GM12878 (cell line): ENCODE measurements at regions not wholly inside any gene's neighbourhood (a gene's known extent, or its start where the extent isn't known, plus 50 kb on each side); places are given as distances from the start of the nearest gene placed in this dataset.

Experiments
- ATAC-seq: fragments of 200-7000 bp; cut with Tn5 transposase; 3 replicates; pipeline ENCODE4 v1.9.1; 2020; ENCODE audit warnings: mild to moderate bottlenecking, moderate library complexity
- BruUV-seq: library from RNA; stranded (reverse); fragments of 400-500 nt; replicated peaks from 2 replicates; lab custom pipeline; 2021; lab: Mats Ljungman, UMichigan
- CTCF ChIA-PET: fragments of 300-600 bp; sonication (Branson Sonifier 250); formaldehyde crosslinking; extraction: SDS; loops from one replicate; lab custom pipeline; 2021; ENCODE audit warnings: inconsistent platforms; lab: Yijun Ruan, JAX
- POLR2A ChIA-PET: fragments of 350-600 bp; formaldehyde crosslinking; extraction: SDS; loops from one replicate; lab custom pipeline; 2021; ENCODE audit warnings: inconsistent platforms; lab: Charles Lee
- RAD21 ChIA-PET: fragments of 300-600 bp; sonication (Branson Sonifier 250); formaldehyde crosslinking; loops from one replicate; lab custom pipeline; 2023; ENCODE audit warnings: antibody characterized with exemption; ENCODE audit not compliant: unreplicated experiment; lab: Charles Lee
- SMC1A ChIA-PET: fragments of 300-600 bp; sonication (Branson Sonifier 250); formaldehyde crosslinking; loops from one replicate; lab custom pipeline; 2023; ENCODE audit not compliant: unreplicated experiment, uncharacterized antibody; lab: Charles Lee
- DNase-seq: peaks from one replicate; pipeline ENCODE4 v3.0.0-alpha.2; 2011; ENCODE audit warnings: low read depth, low spot score
- FAIRE-seq: peaks from 3 replicates; lab custom pipeline; 2011; peaks lifted over from hg19 to GRCh38; lab: Jason Lieb, UNC
- H2AFZ ChIP-seq: 2 replicates; pipeline ENCODE4 v1.6.0; 2011; ENCODE audit warnings: low read depth, low read length, control low read depth; ENCODE audit not compliant: control insufficient read depth
- H3K27ac ChIP-seq: 2 replicates; pipeline ENCODE4 v1.5.1; 2011; ENCODE audit warnings: control low read depth; ENCODE audit not compliant: control insufficient read depth, insufficient read depth
- H3K27me3 ChIP-seq, 2 experiments: replicated peaks in 1 of 2; 2 replicates each; pipeline versions ENCODE4 v1.6.0 to v1.6.1; 2011; ENCODE audit warnings: low read length in 1 of 2; ENCODE audit not compliant: control insufficient read depth in 2 of 2, insufficient read depth in 2 of 2
- H3K36me3 ChIP-seq, 2 experiments: 2 replicates each; pipeline ENCODE4 v1.5.1; 2011; ENCODE audit warnings: low read length in 1 of 2; ENCODE audit not compliant: control insufficient read depth in 2 of 2, insufficient read depth in 2 of 2
- H3K4me1 ChIP-seq: 2 replicates; pipeline ENCODE4 v1.6.1; 2011; ENCODE audit warnings: mild to moderate bottlenecking, low read length, moderate library complexity, mixed read lengths; ENCODE audit not compliant: control insufficient read depth, insufficient read depth
- H3K4me2 ChIP-seq: 2 replicates; pipeline ENCODE4 v1.6.0; 2011; ENCODE audit warnings: control low read depth; ENCODE audit not compliant: control insufficient read depth, insufficient read depth
- H3K4me3 ChIP-seq: fragments of 200-600 bp; sonication (generic); 2 replicates; pipeline ENCODE4 v1.5.1; 2016
- H3K79me2 ChIP-seq: 2 replicates; pipeline ENCODE4 v1.6.0; 2011; ENCODE audit warnings: low read length; ENCODE audit not compliant: control insufficient read depth, insufficient read depth
- H3K9ac ChIP-seq: 2 replicates; pipeline ENCODE4 v1.8.0; 2011; ENCODE audit warnings: low read length, control low read depth, mixed read lengths; ENCODE audit not compliant: control insufficient read depth, insufficient read depth
- H3K9me3 ChIP-seq: replicated peaks from 3 replicates; pipeline ENCODE4 v1.5.1; 2011; ENCODE audit warnings: mild to moderate bottlenecking, low read length; ENCODE audit not compliant: control insufficient read depth, insufficient read depth
- H4K20me1 ChIP-seq: 2 replicates; pipeline ENCODE4 v1.6.0; 2011; ENCODE audit not compliant: control insufficient read depth, insufficient read depth
- CBX5 ChIP-seq: sonication (generic); IDR thresholded peaks from 2 replicates; pipeline ENCODE4 v1.6.1; 2016; ENCODE audit warnings: low read depth, moderate library complexity, mild to moderate bottlenecking, inconsistent platforms
- DPF2 ChIP-seq: fragments of 450-650 bp; IDR thresholded peaks from 2 replicates; pipeline ENCODE4 v1.6.1; 2017; ENCODE audit warnings: mild to moderate bottlenecking
- E2F8 ChIP-seq: fragments of 450-650 bp; IDR thresholded peaks from 2 replicates; pipeline ENCODE4 v1.6.1; 2018; ENCODE audit warnings: mild to moderate bottlenecking, low read depth, moderate library complexity; ENCODE audit not compliant: partially characterized antibody
- EZH2 ChIP-seq: IDR thresholded peaks from 2 replicates; pipeline ENCODE4 v1.6.1; 2012; ENCODE audit warnings: low read depth, mild to moderate bottlenecking, control low read depth, inconsistent platforms, low read length, borderline replicate concordance; ENCODE audit not compliant: control insufficient read depth
- NFYA ChIP-seq: IDR thresholded peaks from 2 replicates; pipeline ENCODE4 v1.6.1; 2011; ENCODE audit warnings: low read depth, mild to moderate bottlenecking, low read length, improper control_type of control experiment, borderline replicate concordance
- PKNOX1 ChIP-seq: fragments of 450-650 bp; IDR thresholded peaks from 2 replicates; pipeline ENCODE4 v1.6.1; 2016; ENCODE audit warnings: mild to moderate bottlenecking
- SKIL ChIP-seq: fragments of 450-650 bp; IDR thresholded peaks from 2 replicates; pipeline ENCODE4 v1.6.1; 2017; ENCODE audit warnings: mild to moderate bottlenecking, low read depth, inconsistent platforms; ENCODE audit not compliant: poor library complexity, severe bottlenecking
- ZNF622 ChIP-seq: fragments of 450-650 bp; IDR thresholded peaks from 2 replicates; pipeline ENCODE4 v1.6.1; 2017; ENCODE audit warnings: mild to moderate bottlenecking, inconsistent platforms
- ZNF687 ChIP-seq: fragments of 450-650 bp; IDR thresholded peaks from 2 replicates; pipeline ENCODE4 v1.6.1; 2017; ENCODE audit warnings: mild to moderate bottlenecking, moderate library complexity
- WGBS: methylation state at CpG from one replicate; pipeline ENCODE4 v1.1.6; 2016; ENCODE audit warnings: low lambda C conversion rate; ENCODE audit not compliant: insufficient replicate concordance, insufficient coverage; ENCODE audit errors: missing lambda C conversion rate; 5-methylcytosine and 5-hydroxymethylcytosine counted together
- in situ Hi-C: fragments of 300-500 bp; cut with MboI; formaldehyde crosslinking; loops from 9 replicates; pipeline ENCODE4 v1.14.3; 2018; ENCODE audit warnings: mixed read lengths
- intact Hi-C: fragments of 100-400 bp; cut with micrococcal nuclease; formaldehyde crosslinking; loops from one replicate; pipeline ENCODE4 v1.14.2; 2022; ENCODE audit not compliant: unreplicated experiment

GRCh38 chr13:97107815-97108529 is 113.7 kb upstream of the OXGR1 start (continued):
- no peak for TF ChIP-seq ZNF687
- TF ChIP-seq, all 136 proteins: peak for 0

GRCh38 chr13:97108530-97108900 is 113.6 kb upstream of the MBNL2 start:
- H2AFZ ChIP-seq, result no peak overlapping the region
- no peak overlapping the region for H3K27ac ChIP-seq
- H3K9ac ChIP-seq, result no peak overlapping the region
- ChIA-PET SMC1A (interaction anchor here (0.5 to 7.7 kb wide), 8 partner anchors 17 to 474 kb away, joined by 3 to 99 read pairs (median 4); no protein-coding TSS in a partner anchor), CTCF (interaction anchor here (0.9 to 6.9 kb wide), 14 partner anchors 17 to 466 kb away, joined by 3 to 135 read pairs (median 8); no protein-coding TSS in a partner anchor), POLR2A (no interaction called here), RAD21 (interaction anchor here (0.7 to 6.4 kb wide), 6 partner anchors 36 to 458 kb away, joined by 3 to 74 read pairs (median 10); no protein-coding TSS in a partner anchor)
- no peaks in the 10 kb centered on the region for H3K36me3 ChIP-seq
- H3K9me3 ChIP-seq, result no peaks in the 10 kb centered on the region; the same call in 2 of the 3 replicates
- no TSS peak for BruUV-seq
- intact Hi-C loops, result loop anchor here (10.0 kb wide), 1 partner anchor 696 kb away; no protein-coding TSS in a partner anchor
- in situ Hi-C loops, result no loop called here
- FAIRE-seq, result no peak
- no peaks in the 10 kb centered on the region for H3K4me1 ChIP-seq
- no peaks in the 10 kb centered on the region for H3K27me3 ChIP-seq
- no peak for ATAC-seq
- H3K79me2 ChIP-seq, result no peaks in the 10 kb centered on the region
- 50% methylated on average over 3 of the region's 3 CpGs for WGBS
- no peaks in the 10 kb centered on the region for H4K20me1 ChIP-seq
- no peak overlapping the region for H3K4me2 ChIP-seq
- DNase-seq, result no peak
- no peak overlapping the region for H3K4me3 ChIP-seq
- TF ChIP-seq DPF2 (no peak), EZH2 (no peak), NFYA (no peak), PKNOX1 (no peak), SKIL (no peak), CBX5 (no peak), E2F8 (no peak), ZNF622 (no peak)
